ENCODE measurements at regions not wholly inside any gene's neighbourhood (a gene's known extent, or its start where the extent isn't known, plus 50 kb on each side); places are given as distances from the start of the nearest gene placed in this dataset.

DNA sequence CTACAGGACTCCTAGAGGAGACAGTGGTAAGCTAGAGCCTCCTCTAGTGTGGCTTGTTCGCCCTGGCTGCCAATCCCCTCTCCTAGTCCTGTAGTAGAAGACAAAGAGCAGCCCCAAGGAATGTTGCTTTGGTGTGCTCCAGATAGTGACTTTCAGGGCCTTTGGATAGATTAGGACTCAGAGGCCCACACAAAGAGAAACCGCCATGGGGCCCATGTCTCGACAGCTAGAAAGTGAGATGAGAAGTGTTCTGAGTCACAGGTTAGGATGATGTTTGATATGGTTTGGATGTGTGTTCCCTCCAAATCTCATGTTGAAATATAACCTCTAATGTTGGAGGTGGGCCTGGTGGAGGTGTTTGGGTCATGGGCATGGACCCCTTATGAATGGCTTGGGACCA is 51.8 kb upstream of the JDP2 start:
- Histone ChIP-seq H3K4me1 (ENCODE audit: control insufficient read depth, low read length) (no peaks in the 10 kb centered on the region), H3K79me2 (ENCODE audit: control insufficient read depth, low read length) (no peaks in the 10 kb centered on the region), H3K27me3 (ENCODE audit: control insufficient read depth, low read length) (peaks cover 6% of the 10 kb centered on the region; the same call in 1 of the 2 replicates), H3K9me2 (replicated peaks; ENCODE audit: control insufficient read depth, low read length) (no peaks in the 10 kb centered on the region), H4K20me1 (ENCODE audit: control insufficient read depth, insufficient read depth, low read depth, low read length) (no peaks in the 10 kb centered on the region), H3K9me3 (ENCODE audit: control insufficient read depth, insufficient read depth, low read length) (no peaks in the 10 kb centered on the region), H3F3A (ENCODE audit: control insufficient read depth, insufficient read depth) (no peaks in the 10 kb centered on the region), H3K4me3 (ENCODE audit: low read length) (no peak overlapping the region), H3K36me3 (ENCODE audit: control insufficient read depth, low read length) (no peaks in the 10 kb centered on the region), H3K27ac (ENCODE audit: low read depth, low read length) (no peak overlapping the region), H3K4me2 (ENCODE audit: low read length) (no peak overlapping the region)
- TF ChIP-seq, protein P1, sequence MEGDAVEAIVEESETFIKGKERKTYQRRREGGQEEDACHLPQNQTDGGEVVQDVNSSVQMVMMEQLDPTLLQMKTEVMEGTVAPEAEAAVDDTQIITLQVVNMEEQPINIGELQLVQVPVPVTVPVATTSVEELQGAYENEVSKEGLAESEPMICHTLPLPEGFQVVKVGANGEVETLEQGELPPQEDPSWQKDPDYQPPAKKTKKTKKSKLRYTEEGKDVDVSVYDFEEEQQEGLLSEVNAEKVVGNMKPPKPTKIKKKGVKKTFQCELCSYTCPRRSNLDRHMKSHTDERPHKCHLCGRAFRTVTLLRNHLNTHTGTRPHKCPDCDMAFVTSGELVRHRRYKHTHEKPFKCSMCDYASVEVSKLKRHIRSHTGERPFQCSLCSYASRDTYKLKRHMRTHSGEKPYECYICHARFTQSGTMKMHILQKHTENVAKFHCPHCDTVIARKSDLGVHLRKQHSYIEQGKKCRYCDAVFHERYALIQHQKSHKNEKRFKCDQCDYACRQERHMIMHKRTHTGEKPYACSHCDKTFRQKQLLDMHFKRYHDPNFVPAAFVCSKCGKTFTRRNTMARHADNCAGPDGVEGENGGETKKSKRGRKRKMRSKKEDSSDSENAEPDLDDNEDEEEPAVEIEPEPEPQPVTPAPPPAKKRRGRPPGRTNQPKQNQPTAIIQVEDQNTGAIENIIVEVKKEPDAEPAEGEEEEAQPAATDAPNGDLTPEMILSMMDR (IDR thresholded peaks at IDR 0.05; ENCODE audit: low read depth, low read length, poor library complexity, severe bottlenecking): no peak
- TF ChIP-seq EZH2phosphoT487 (IDR thresholded peaks at IDR 0.05; ENCODE audit: borderline replicate concordance, low read length): no peak
